ENCODE measurements at regions not wholly inside any gene's neighbourhood (a gene's known extent, or its start where the extent isn't known, plus 50 kb on each side); places are given as distances from the start of the nearest gene placed in this dataset.

GRCh38 chr13:24997367-24997967 is 98.5 kb upstream of the PABPC3 start:
- TF ChIP-seq CTCF (IDR thresholded peaks at IDR 0.05), result peak; percentile 21 to 61
- no peak for TF ChIP-seq POLR2A (IDR thresholded peaks at IDR 0.05)
- no peak for TF ChIP-seq EP300 (IDR thresholded peaks at IDR 0.05)
- TF ChIP-seq POLR2AphosphoS5 (IDR thresholded peaks at IDR 0.05), result no peak

All from suprapubic skin (tissue), 4 donors.